Thoracic aorta (tissue), 2 donors: ENCODE measurements at regions not wholly inside any gene's neighbourhood (a gene's known extent, or its start where the extent isn't known, plus 50 kb on each side); places are given as distances from the start of the nearest gene placed in this dataset.

Experiments used
- ATAC-seq: fragments of 150-250 bp; one replicate; pipeline ENCODE4 v1.8.0; 2017; ENCODE audit warnings: low read depth; ENCODE audit not compliant: insufficient number of reproducible peaks, low FRiP score
- DNase-seq: peaks from one replicate; pipeline ENCODE4 v3.0.0-alpha.2; 2020; ENCODE audit warnings: low spot score
- H3K27ac ChIP-seq, 2 donors: fragments of 200-600 bp; sonication (generic); 1 replicate in 1 of 2; 2 replicates in 1 of 2; pipeline ENCODE4 v1.5.1; 2016; ENCODE audit warnings: mild to moderate bottlenecking in 2 of 2, moderate library complexity in 2 of 2
- H3K27me3 ChIP-seq: fragments of 200-600 bp; sonication (generic); replicated peaks from 2 replicates; pipeline ENCODE4 v1.6.0; 2016; ENCODE audit warnings: mild to moderate bottlenecking; ENCODE audit not compliant: insufficient read depth
- H3K36me3 ChIP-seq: fragments of 200-600 bp; sonication (generic); one replicate; pipeline ENCODE4 v1.5.1; 2016
- H3K4me1 ChIP-seq, 2 donors: fragments of 200-600 bp; sonication (generic); 1 replicate in 1 of 2; 2 replicates in 1 of 2; pipeline versions ENCODE4 v1.5.1 to v1.6.0; 2016; ENCODE audit warnings: low read depth in 2 of 2, mild to moderate bottlenecking in 1 of 2; ENCODE audit not compliant: control insufficient read depth in 1 of 2
- H3K4me3 ChIP-seq: fragments of 200-600 bp; sonication (generic); 2 replicates; pipeline ENCODE4 v1.5.1; 2016; ENCODE audit warnings: mild to moderate bottlenecking
- H3K9me3 ChIP-seq: fragments of 200-600 bp; sonication (generic); 2 replicates; pipeline ENCODE4 v1.5.1; 2016
- TF ChIP-seq, protein P1 (sequence below): fragments of 200-600 bp; sonication (generic); IDR thresholded peaks from one replicate; pipeline ENCODE4 v1.5.1; 2019; ENCODE audit warnings: antibody characterized with exemption

DNA sequence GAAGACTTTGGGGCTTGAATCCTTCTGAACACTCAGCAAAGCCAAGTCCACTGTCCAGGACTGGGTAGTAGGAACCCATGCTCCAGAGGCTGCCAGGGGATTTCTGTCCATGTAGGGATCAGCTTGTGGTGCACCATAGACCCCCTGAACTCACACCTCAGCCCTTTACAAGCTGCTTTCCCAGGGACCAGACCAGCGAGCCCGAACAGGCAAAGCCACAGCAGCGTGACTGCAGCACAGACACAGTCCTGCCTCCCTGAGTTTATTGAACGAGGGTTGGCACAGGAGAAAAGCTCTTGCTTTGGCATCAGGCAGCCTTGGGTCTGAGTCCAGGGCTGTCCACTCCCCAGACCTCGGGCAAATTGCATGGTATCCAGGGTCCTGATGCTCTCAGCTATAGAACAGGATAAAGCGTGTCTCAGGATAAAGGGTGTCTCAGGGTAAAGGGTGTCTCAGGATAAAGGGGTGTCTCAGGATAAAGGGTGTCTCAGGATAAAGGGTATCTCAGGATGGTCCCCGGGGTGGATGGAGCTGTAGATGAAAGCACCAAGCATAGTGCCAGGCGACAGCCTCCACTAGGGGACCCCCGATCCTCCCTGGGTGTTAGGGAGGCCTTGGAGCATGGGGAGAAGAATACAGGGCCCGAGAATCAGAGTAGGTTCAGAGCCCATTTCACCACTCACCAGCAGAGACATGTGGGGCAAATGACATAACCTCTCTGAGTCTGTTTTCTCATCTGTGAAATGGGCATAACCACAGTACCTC lies 648.8 kb downstream of the NPHP4 start:
- DNase-seq = no peak
- TF ChIP-seq, protein P1, sequence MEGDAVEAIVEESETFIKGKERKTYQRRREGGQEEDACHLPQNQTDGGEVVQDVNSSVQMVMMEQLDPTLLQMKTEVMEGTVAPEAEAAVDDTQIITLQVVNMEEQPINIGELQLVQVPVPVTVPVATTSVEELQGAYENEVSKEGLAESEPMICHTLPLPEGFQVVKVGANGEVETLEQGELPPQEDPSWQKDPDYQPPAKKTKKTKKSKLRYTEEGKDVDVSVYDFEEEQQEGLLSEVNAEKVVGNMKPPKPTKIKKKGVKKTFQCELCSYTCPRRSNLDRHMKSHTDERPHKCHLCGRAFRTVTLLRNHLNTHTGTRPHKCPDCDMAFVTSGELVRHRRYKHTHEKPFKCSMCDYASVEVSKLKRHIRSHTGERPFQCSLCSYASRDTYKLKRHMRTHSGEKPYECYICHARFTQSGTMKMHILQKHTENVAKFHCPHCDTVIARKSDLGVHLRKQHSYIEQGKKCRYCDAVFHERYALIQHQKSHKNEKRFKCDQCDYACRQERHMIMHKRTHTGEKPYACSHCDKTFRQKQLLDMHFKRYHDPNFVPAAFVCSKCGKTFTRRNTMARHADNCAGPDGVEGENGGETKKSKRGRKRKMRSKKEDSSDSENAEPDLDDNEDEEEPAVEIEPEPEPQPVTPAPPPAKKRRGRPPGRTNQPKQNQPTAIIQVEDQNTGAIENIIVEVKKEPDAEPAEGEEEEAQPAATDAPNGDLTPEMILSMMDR = no peak

DNA sequence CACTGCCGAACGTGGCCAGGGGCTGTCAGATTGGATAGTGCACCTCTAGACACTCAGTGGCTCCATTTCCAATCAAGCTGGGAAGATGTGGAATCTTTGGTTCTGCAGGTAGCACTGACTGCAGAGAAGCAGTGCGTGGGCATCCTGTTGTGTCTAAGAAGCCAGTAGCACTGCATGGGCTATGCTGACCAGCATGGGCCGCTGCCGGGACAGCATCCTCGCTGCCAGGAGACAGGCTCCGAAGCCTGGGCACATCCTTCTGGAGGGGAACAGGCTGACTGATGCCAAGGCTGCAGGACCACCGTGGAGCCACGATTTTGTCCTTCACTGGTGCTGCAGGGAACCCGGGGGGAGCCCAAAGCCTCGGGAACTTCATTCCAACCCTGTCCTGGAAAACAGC lies 649.4 kb downstream of the NPHP4 start:
- Histone ChIP-seq H3K36me3 (no peaks in the 10 kb centered on the region), H3K4me3 (no peak overlapping the region), H3K4me1 (no peaks in the 10 kb centered on the region), H3K27ac (no peak overlapping the region), H3K27me3 (no peaks in the 10 kb centered on the region), H3K9me3 (no peaks in the 10 kb centered on the region)
- no peak for DNase-seq
- ATAC-seq = no peak
- TF ChIP-seq, protein P1 = no peak

More for the DNA sequence above, 648.8 kb downstream of the NPHP4 start:
- no peak overlapping the region for H3K4me3 ChIP-seq
- no peak for ATAC-seq
- no peak overlapping the region for H3K27ac ChIP-seq
- no peaks in the 10 kb centered on the region for H3K4me1 ChIP-seq
- H3K36me3 ChIP-seq = no peaks in the 10 kb centered on the region
- no peaks in the 10 kb centered on the region for H3K27me3 ChIP-seq
- H3K9me3 ChIP-seq = no peaks in the 10 kb centered on the region

DNA sequence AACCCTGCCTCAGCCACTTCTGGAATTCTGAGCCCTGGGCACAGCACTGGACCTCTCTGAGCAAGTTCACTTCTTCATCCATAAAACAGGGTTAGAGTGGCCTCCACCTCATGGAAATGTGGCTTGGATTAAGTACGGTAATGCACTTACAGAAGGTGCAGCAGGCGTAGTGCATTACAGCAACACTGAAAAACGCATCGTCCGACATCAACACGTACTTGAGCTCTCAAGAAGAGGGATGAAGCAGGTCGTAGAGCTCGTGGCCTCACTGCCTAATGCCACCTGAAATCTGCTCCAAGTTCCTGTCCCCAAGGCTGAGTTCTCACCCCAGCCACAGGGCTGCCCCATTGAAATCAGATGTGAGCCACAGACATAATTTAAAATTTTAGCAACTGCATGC lies 650.1 kb downstream of the NPHP4 start:
- no peak overlapping the region for H3K4me3 ChIP-seq
- TF ChIP-seq, protein P1 = no peak
- no peak for ATAC-seq
- no peaks in the 10 kb centered on the region for H3K9me3 ChIP-seq
- no peaks in the 10 kb centered on the region for H3K4me1 ChIP-seq
- H3K36me3 ChIP-seq = no peaks in the 10 kb centered on the region
- DNase-seq = no peak
- no peak overlapping the region for H3K27ac ChIP-seq
- H3K27me3 ChIP-seq = no peaks in the 10 kb centered on the region

DNA sequence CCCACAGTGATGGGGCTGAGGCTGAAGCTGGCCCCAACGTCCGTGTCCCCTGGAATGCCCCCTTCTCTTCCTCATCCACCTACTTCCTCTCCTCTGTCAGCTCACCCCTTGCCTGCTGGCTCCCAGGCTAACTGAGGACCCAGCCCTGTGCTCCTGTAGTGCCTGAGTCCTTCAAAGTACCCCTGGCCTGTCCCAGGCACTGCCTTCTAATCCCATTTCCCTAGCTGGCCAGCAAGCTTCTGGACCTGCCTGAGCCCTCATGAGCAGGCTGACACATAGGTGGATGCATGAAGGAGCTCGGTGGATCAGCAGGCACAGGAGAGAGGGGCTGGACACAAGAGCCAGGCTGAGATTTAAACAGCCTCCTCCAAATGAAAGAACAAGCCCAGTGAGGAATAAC lies 650.8 kb downstream of the NPHP4 start:
- H3K36me3 ChIP-seq = no peaks in the 10 kb centered on the region
- H3K9me3 ChIP-seq = no peaks in the 10 kb centered on the region
- ATAC-seq (no peak), DNase-seq (no peak)
- no peaks in the 10 kb centered on the region for H3K4me1 ChIP-seq
- H3K27ac ChIP-seq = no peak overlapping the region
- no peaks in the 10 kb centered on the region for H3K27me3 ChIP-seq
- H3K4me3 ChIP-seq = no peak overlapping the region
- TF ChIP-seq, protein P1 = no peak

DNA sequence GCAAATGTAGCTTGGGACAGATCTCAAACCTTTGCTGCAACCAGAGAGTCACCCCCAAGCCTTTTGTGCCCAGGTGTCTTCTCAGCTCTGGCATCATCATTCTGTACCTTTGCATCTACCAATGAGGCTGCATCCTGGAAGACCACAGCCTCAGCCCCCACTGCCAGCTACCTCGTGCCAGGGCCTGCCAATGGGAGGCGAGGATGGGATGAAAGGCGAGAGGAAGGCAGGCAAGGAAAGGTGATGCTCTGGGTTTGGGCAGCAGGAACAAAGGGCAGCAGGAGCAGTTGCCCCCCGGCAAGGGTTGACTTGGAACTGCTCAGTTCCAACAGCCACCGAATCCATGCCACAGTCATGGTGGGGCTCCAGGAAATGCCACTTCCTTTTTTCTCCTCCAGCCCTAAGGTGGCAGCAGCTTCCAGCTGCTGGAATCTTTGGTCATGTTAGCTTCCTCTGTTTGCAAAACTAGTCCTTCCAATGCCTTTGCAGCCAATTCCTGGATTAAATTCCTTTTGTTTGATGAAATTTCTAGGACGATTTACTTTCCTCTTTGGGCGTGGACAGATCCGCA lies 651.6 kb downstream of the NPHP4 start:
- Histone ChIP-seq H3K4me1 (no peaks in the 10 kb centered on the region), H3K9me3 (no peaks in the 10 kb centered on the region), H3K27me3 (no peaks in the 10 kb centered on the region), H3K4me3 (no peak overlapping the region), H3K36me3 (no peaks in the 10 kb centered on the region), H3K27ac (no peak overlapping the region)
- TF ChIP-seq, protein P1 = no peak
- DNase-seq = no peak
- no peak for ATAC-seq
